Urinary bladder (tissue), 3 donors: ENCODE measurements at regions not wholly inside any gene's neighbourhood (a gene's known extent, or its start where the extent isn't known, plus 50 kb on each side); places are given as distances from the start of the nearest gene placed in this dataset.

ENCODE experiments used
- DNase-seq: peaks from one replicate; pipeline ENCODE4 v3.0.0-alpha.2; 2015; ENCODE audit errors: extremely low spot score
- H3K27ac ChIP-seq: one replicate; pipeline ENCODE4 v1.5.1; 2013; ENCODE audit warnings: low read depth, mild to moderate bottlenecking, moderate library complexity
- H3K36me3 ChIP-seq: one replicate; pipeline ENCODE4 v1.6.1; 2013; ENCODE audit warnings: mild to moderate bottlenecking, moderate library complexity; ENCODE audit not compliant: insufficient read depth
- H3K4me1 ChIP-seq: one replicate; pipeline ENCODE4 v1.6.1; 2013; ENCODE audit warnings: mild to moderate bottlenecking, moderate library complexity; ENCODE audit not compliant: insufficient read depth
- H3K4me3 ChIP-seq: one replicate; pipeline ENCODE4 v1.5.1; 2013; ENCODE audit warnings: low read depth, low read length
- WGBS: extraction: QIAGEN DNeasy Blood & Tissue Kit; methylation state at CpG from one replicate; pipeline ENCODE4 v1.1.7; 2013; 5-methylcytosine and 5-hydroxymethylcytosine counted together
- donor health status: healthy with polysubstance abuse.
- donor health status: healthy.

GRCh38 chr1:80054129-80054528 lies 1047.6 kb upstream of the ADGRL4 start:
- Histone ChIP-seq H3K27ac (no peak overlapping the region), H3K36me3 (no peaks in the 10 kb centered on the region), H3K4me1 (no peaks in the 10 kb centered on the region), H3K4me3 (no peak overlapping the region)
- 83% methylated on average over 7 of the region's 7 CpGs for WGBS
- no peak for DNase-seq

GRCh38 chr1:80053613-80054012 lies 1047.1 kb upstream of the ADGRL4 start:
- WGBS, result 97% methylated on average over 14 of the region's 14 CpGs

GRCh38 chr1:80050523-80050922 lies 1044.0 kb upstream of the ADGRL4 start:
- no peak for DNase-seq
- H3K36me3 ChIP-seq, result no peaks in the 10 kb centered on the region
- no peak overlapping the region for H3K4me3 ChIP-seq
- H3K4me1 ChIP-seq, result no peaks in the 10 kb centered on the region
- H3K27ac ChIP-seq, result no peak overlapping the region
- 95% methylated on average over 14 of the region's 14 CpGs for WGBS

More at GRCh38 chr1:80053613-80054012, 1047.1 kb upstream of the ADGRL4 start:
- H3K4me3 ChIP-seq, result no peak overlapping the region
- no peaks in the 10 kb centered on the region for H3K4me1 ChIP-seq
- no peaks in the 10 kb centered on the region for H3K36me3 ChIP-seq
- no peak for DNase-seq
- H3K27ac ChIP-seq, result no peak overlapping the region

GRCh38 chr1:80050085-80050484 lies 1043.6 kb upstream of the ADGRL4 start:
- H3K4me1 ChIP-seq, result no peaks in the 10 kb centered on the region
- DNase-seq, result no peak
- H3K27ac ChIP-seq, result no peak overlapping the region
- H3K36me3 ChIP-seq, result no peaks in the 10 kb centered on the region
- WGBS, result 97% methylated on average over 15 of the region's 15 CpGs
- H3K4me3 ChIP-seq, result no peak overlapping the region

- DNase-seq, result no peak
- Histone ChIP-seq H3K36me3 (no peaks in the 10 kb centered on the region), H3K4me3 (no peak overlapping the region), H3K27ac (no peak overlapping the region), H3K4me1 (no peaks in the 10 kb centered on the region)
Observed at GRCh38 chr1:80048716-80049115, 1042.2 kb upstream of the ADGRL4 start.

GRCh38 chr1:80047791-80048190 lies 1041.3 kb upstream of the ADGRL4 start:
- H3K27ac ChIP-seq, result no peak overlapping the region
- H3K4me3 ChIP-seq, result no peak overlapping the region
- no peaks in the 10 kb centered on the region for H3K36me3 ChIP-seq
- H3K4me1 ChIP-seq, result no peaks in the 10 kb centered on the region
- WGBS, result 87% methylated on average over 2 of the region's 2 CpGs
- DNase-seq, result no peak

GRCh38 chr1:80044662-80045061 lies 1038.1 kb upstream of the ADGRL4 start:
- H3K4me1 ChIP-seq, result no peaks in the 10 kb centered on the region

GRCh38 chr1:80036690-80037432 lies 1030.3 kb upstream of the ADGRL4 start:
- no peak for DNase-seq
- Histone ChIP-seq H3K4me1 (no peaks in the 10 kb centered on the region), H3K27ac (no peak overlapping the region), H3K4me3 (no peak overlapping the region), H3K36me3 (no peaks in the 10 kb centered on the region)
- WGBS, result 68% methylated on average over 3 of the region's 3 CpGs

More at GRCh38 chr1:80044662-80045061, 1038.1 kb upstream of the ADGRL4 start:
- H3K36me3 ChIP-seq, result no peaks in the 10 kb centered on the region
- DNase-seq, result no peak
- H3K27ac ChIP-seq, result no peak overlapping the region
- no peak overlapping the region for H3K4me3 ChIP-seq

- Histone ChIP-seq H3K4me3 (no peak overlapping the region), H3K4me1 (no peaks in the 10 kb centered on the region), H3K27ac (no peak overlapping the region), H3K36me3 (no peaks in the 10 kb centered on the region)
- 90% methylated on average over 1 of the region's 1 CpG for WGBS
- DNase-seq, result no peak
Observed at GRCh38 chr1:80023358-80023757, 1016.8 kb upstream of the ADGRL4 start.

GRCh38 chr1:80021891-80022290 lies 1015.4 kb upstream of the ADGRL4 start:
- no peak for DNase-seq

GRCh38 chr1:80018348-80018747 lies 1011.8 kb upstream of the ADGRL4 start:
- no peaks in the 10 kb centered on the region for H3K36me3 ChIP-seq
- no peak overlapping the region for H3K4me3 ChIP-seq
- H3K27ac ChIP-seq, result no peak overlapping the region
- WGBS, result 85% methylated on average over 3 of the region's 3 CpGs
- DNase-seq, result no peak
- H3K4me1 ChIP-seq, result no peaks in the 10 kb centered on the region

More at GRCh38 chr1:80021891-80022290, 1015.4 kb upstream of the ADGRL4 start:
- H3K27ac ChIP-seq, result no peak overlapping the region
- no peaks in the 10 kb centered on the region for H3K4me1 ChIP-seq
- H3K36me3 ChIP-seq, result no peaks in the 10 kb centered on the region
- no peak overlapping the region for H3K4me3 ChIP-seq

GRCh38 chr1:80008934-80009333 lies 1002.4 kb upstream of the ADGRL4 start:
- Histone ChIP-seq H3K27ac (no peak overlapping the region), H3K4me1 (no peaks in the 10 kb centered on the region), H3K4me3 (no peak overlapping the region), H3K36me3 (no peaks in the 10 kb centered on the region)
- WGBS, result 100% methylated on average over 1 of the region's 1 CpG
- DNase-seq, result no peak

- no peak overlapping the region for H3K27ac ChIP-seq
- no peak overlapping the region for H3K4me3 ChIP-seq
- no peaks in the 10 kb centered on the region for H3K36me3 ChIP-seq
- DNase-seq, result no peak
- no peaks in the 10 kb centered on the region for H3K4me1 ChIP-seq
Observed at GRCh38 chr1:80003250-80003649, 996.7 kb upstream of the ADGRL4 start.

- H3K4me1 ChIP-seq, result no peaks in the 10 kb centered on the region
- H3K36me3 ChIP-seq, result no peaks in the 10 kb centered on the region
- no peak for DNase-seq
- WGBS, result 75% methylated on average over 3 of the region's 3 CpGs
- H3K27ac ChIP-seq, result no peak overlapping the region
- no peak overlapping the region for H3K4me3 ChIP-seq
Observed at GRCh38 chr1:79988401-79988800, 981.9 kb upstream of the ADGRL4 start.

GRCh38 chr1:79982211-79982610 lies 975.7 kb upstream of the ADGRL4 start:
- no peak overlapping the region for H3K27ac ChIP-seq
- peak; percentile 68 for DNase-seq
- H3K4me1 ChIP-seq, result no peaks in the 10 kb centered on the region
- H3K36me3 ChIP-seq, result no peaks in the 10 kb centered on the region
- no peak overlapping the region for H3K4me3 ChIP-seq
- WGBS, result 11% methylated on average over 3 of the region's 3 CpGs
